ENCODE measurements at regions not wholly inside any gene's neighbourhood (a gene's known extent, or its start where the extent isn't known, plus 50 kb on each side); places are given as distances from the start of the nearest gene placed in this dataset.

DNA sequence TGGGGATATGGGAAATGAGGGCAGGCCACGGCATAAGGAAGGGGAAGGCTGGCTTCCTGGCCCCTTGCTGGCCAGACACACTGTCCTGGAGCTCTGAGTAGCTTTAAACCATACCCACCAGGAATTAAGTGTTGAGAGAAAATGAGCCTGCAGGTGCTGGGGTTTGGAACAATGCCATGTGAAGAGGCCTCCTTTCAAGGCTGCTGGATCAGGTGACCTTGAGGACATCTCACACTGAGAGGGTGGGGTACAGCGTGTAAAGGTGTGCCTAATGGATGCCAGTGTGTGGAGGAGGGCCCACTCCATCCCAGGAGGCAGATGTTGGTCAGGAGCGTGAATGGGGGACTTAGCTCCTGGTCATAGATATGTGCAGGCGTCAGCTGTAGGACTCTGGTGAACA lies 74.8 kb upstream of the MLN start:
- TF ChIP-seq, protein P1, sequence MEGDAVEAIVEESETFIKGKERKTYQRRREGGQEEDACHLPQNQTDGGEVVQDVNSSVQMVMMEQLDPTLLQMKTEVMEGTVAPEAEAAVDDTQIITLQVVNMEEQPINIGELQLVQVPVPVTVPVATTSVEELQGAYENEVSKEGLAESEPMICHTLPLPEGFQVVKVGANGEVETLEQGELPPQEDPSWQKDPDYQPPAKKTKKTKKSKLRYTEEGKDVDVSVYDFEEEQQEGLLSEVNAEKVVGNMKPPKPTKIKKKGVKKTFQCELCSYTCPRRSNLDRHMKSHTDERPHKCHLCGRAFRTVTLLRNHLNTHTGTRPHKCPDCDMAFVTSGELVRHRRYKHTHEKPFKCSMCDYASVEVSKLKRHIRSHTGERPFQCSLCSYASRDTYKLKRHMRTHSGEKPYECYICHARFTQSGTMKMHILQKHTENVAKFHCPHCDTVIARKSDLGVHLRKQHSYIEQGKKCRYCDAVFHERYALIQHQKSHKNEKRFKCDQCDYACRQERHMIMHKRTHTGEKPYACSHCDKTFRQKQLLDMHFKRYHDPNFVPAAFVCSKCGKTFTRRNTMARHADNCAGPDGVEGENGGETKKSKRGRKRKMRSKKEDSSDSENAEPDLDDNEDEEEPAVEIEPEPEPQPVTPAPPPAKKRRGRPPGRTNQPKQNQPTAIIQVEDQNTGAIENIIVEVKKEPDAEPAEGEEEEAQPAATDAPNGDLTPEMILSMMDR (IDR thresholded peaks at IDR 0.05; ENCODE audit: insufficient read depth, missing control alignments): no peak
- DNase-seq (ENCODE audit: insufficient read length, low spot score) (no peak), FAIRE-seq (no peak)

DNA sequence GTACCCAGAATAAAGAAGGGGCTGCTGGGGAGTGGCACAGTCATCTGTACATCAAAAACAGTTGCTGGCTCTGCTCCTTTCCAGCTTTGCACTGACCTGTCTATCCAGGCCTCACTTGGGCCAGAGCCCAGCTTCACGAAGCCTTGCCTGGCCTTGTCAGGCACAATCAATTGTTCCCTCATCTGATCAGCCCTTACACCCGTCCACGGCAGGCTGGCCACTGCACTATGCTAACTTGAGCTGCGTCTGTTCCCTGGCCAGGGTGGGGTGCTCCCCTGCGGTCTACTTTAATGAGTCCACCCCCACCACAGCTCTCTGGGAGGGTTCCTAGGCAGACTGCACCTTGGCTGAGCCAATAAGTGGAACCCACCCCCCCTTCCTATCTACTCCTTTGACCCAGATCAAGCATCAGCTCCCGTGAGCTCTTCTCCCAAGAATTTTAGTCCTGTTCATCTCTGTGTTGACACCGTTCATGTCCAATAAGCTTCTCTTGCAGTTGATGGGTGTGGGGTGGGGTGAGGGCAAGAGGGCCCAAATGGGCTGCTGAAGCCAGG lies 74.3 kb upstream of the MLN start:
- DNase-seq (ENCODE audit: insufficient read length, low spot score) (no peak), FAIRE-seq (no peak)
- TF ChIP-seq, protein P1 (IDR thresholded peaks at IDR 0.05; ENCODE audit: insufficient read depth, missing control alignments): no peak

DNA sequence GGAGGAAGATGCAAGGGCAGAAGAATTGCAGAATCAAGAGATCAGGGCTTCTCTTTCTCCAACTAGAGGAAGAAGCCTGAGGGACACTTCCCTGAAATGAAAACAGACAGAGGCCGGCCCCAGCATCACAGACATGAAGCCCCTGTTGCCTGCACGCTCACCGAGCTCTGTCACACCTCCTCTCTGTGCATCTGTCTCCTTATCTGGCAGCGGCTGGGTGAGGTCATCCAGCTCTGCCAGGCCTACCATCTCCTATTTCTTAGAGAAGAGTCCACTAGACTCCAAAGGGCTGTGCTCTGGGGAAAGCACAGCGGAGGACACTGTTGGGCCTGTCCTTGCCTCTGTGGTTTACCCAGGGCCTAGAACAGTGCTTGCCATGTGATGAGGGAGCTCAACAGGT lies 71.9 kb upstream of the MLN start:
- DNase-seq (ENCODE audit: insufficient read length, low spot score): no peak
- TF ChIP-seq, protein P1 (IDR thresholded peaks at IDR 0.05; ENCODE audit: insufficient read depth, missing control alignments): no peak
- no peak for FAIRE-seq

DNA sequence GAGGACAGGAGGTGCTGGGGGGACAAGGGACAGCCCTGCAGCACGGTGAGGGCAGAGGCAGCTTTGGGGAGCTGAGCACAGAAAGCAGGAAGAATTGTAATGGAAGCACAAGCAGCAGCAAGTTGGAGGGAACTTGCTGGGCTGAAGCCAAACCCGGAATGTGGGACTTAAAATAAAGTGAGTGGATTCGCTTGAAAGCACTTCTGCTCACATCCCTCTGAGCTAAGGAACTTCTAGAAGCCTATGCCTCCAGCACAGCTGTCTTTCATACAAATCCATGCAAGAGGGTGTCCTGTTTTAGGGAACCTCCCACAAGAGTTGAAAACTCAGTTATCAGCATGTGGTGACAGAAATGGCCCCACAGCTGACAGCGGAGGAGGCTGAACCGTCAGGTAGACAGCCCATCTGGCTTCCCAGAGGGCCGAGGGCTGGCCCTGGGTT lies 71.4 kb upstream of the MLN start:
- FAIRE-seq: no peak
- no peak for DNase-seq (ENCODE audit: insufficient read length, low spot score)
- TF ChIP-seq, protein P1 (IDR thresholded peaks at IDR 0.05; ENCODE audit: insufficient read depth, missing control alignments): no peak

DNA sequence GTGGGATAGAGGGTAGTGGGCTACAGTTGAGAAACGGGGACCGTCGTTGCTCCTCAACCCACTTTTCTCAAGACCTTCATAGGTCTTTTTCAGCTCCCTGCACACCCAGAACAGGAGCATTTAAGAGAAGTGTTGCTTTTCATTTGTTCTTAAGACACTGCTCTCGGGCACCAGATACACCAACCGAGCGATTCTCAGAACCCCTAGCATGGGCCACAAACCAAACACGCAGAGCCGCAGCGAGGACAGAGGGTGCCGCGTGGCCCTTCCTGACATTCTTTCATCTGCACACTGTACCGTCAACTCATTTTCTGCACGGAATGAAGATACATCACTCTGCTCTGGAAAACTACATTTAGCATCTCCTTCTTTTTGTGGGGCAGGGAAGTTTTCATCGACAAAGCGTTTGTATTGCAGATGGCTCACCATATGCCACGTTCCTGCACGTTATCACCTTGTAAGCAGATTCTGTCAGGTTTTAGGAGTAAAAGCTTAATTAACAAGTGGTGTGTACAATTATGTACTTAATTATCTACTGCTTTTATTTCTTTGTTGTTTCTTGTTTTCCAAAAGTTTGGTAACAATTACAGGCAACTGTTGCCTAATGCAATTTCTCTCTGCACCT lies 70.4 kb upstream of the MLN start:
- FAIRE-seq (peak; percentile 51), DNase-seq (ENCODE audit: insufficient read length, low spot score) (no peak)
- TF ChIP-seq, protein P1 (IDR thresholded peaks at IDR 0.05; ENCODE audit: insufficient read depth, missing control alignments): no peak

DNA sequence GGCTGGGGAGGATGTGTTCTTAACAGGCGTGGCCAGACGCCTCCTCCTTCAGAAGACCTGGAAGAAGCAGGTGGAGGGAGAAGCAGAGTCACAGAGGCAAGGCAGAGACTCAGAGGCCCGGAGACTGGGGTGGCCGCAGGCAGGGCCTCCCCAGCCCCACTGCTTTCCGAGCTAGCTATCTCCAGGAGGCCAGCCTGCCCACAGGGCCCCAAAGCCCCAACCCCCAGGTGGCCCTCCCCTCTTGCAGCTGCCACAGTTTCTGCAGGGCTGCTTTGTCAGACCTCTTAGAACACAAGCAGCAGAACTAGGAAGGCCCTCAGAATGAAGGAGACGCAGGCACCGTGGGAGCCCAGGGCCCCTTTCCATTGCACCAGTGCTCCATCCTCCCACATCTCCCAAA lies 69.0 kb upstream of the MLN start:
- no peak for FAIRE-seq
- DNase-seq (ENCODE audit: insufficient read length, low spot score): no peak
- TF ChIP-seq, protein P1 (IDR thresholded peaks at IDR 0.05; ENCODE audit: insufficient read depth, missing control alignments): no peak

DNA sequence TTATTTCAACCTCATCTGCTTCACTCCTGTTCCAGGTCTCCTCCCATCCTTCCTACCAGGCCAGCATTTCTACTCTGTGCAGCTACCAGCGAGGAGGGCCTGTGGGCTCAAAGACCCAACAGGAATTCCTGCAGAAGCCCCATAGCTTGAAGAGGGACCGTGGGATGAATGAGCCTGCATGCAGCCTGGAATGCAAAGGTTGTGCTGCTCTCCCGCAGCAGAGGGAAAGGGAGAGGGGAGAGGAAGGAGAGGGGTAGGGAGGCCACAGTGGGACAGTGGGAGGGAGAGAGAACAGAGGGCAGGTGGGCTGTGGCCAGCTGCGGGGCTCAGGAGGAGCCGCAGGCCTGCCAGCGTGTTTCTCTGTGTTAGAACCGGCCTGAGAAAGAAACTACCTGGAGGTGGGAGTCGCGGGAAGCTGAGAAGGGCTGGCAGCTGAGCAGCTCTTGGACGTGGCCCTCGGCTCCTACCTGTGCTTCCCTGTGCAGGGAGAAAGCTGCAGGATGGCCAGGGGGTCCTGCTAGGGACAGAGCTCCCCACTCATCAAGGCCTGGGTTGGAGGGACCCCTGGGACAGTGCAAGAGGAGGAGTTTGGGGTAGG lies 66.1 kb upstream of the MLN start:
- FAIRE-seq (no peak), DNase-seq (ENCODE audit: insufficient read length, low spot score) (no peak)
- TF ChIP-seq, protein P1 (IDR thresholded peaks at IDR 0.05; ENCODE audit: insufficient read depth, missing control alignments): no peak
